ENCODE measurements at regions not wholly inside any gene's neighbourhood (a gene's known extent, or its start where the extent isn't known, plus 50 kb on each side); places are given as distances from the start of the nearest gene placed in this dataset.

GRCh38 chr11:57885298-57886050 lies 123.9 kb downstream of the CTNND1 start:
- no peak for TF ChIP-seq POLR2A (IDR thresholded peaks at IDR 0.05)
- TF ChIP-seq, protein P1, sequence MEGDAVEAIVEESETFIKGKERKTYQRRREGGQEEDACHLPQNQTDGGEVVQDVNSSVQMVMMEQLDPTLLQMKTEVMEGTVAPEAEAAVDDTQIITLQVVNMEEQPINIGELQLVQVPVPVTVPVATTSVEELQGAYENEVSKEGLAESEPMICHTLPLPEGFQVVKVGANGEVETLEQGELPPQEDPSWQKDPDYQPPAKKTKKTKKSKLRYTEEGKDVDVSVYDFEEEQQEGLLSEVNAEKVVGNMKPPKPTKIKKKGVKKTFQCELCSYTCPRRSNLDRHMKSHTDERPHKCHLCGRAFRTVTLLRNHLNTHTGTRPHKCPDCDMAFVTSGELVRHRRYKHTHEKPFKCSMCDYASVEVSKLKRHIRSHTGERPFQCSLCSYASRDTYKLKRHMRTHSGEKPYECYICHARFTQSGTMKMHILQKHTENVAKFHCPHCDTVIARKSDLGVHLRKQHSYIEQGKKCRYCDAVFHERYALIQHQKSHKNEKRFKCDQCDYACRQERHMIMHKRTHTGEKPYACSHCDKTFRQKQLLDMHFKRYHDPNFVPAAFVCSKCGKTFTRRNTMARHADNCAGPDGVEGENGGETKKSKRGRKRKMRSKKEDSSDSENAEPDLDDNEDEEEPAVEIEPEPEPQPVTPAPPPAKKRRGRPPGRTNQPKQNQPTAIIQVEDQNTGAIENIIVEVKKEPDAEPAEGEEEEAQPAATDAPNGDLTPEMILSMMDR (IDR thresholded peaks at IDR 0.05), result no peak
